ENCODE measurements at regions not wholly inside any gene's neighbourhood (a gene's known extent, or its start where the extent isn't known, plus 50 kb on each side); places are given as distances from the start of the nearest gene placed in this dataset.
"Not testable (repeated sequence)": the region's sequence is repeated elsewhere in the genome, so short reads cannot be mapped to it uniquely, and the experiment has no call there.

DNA sequence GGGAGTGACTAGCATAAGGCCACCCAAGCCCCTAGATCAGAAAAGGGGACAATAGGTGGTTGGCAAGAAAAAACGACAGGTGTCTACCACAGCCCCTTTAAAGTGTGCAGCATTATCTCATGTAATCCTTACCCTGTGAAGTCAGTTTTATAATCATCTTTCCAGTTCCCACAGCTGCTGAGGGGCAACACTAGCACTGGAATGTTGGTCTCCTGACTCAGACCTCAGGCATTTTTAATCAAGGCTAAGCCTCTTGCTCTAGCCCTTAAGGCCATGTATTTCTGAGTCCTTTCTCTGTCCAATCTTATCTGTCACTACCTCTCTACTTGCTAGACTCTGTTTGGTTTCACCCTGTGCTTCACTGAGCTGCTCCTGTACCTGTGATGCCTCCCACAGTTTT lies 171.7 kb downstream of the TLE3 start:
- Histone ChIP-seq H3K27me3 (peaks cover 0 to 4% (median 0%) of the 10 kb centered on the region in 4 donors), H3K9me3 (peaks cover 0 to 30% (median 21%) of the 10 kb centered on the region in 4 donors), H3K36me3 (no peaks in the 10 kb centered on the region), H3K4me1 (peaks cover 0 to 8% (median 0%) of the 10 kb centered on the region in 4 donors), H3K4me3 (no peak overlapping the region), H3K27ac (replicated peaks in 1 of 4) (no peak overlapping the region)
- WGBS, result 91% methylated on average over 1 of the region's 1 CpG
- intact Hi-C loops (cut with DNase I), result no loop called here
- TF ChIP-seq, protein P1, sequence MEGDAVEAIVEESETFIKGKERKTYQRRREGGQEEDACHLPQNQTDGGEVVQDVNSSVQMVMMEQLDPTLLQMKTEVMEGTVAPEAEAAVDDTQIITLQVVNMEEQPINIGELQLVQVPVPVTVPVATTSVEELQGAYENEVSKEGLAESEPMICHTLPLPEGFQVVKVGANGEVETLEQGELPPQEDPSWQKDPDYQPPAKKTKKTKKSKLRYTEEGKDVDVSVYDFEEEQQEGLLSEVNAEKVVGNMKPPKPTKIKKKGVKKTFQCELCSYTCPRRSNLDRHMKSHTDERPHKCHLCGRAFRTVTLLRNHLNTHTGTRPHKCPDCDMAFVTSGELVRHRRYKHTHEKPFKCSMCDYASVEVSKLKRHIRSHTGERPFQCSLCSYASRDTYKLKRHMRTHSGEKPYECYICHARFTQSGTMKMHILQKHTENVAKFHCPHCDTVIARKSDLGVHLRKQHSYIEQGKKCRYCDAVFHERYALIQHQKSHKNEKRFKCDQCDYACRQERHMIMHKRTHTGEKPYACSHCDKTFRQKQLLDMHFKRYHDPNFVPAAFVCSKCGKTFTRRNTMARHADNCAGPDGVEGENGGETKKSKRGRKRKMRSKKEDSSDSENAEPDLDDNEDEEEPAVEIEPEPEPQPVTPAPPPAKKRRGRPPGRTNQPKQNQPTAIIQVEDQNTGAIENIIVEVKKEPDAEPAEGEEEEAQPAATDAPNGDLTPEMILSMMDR (IDR thresholded peaks at IDR 0.05), result no peak
- DNase-seq (ENCODE audit: extremely low spot score), result peak; percentile 19

DNA sequence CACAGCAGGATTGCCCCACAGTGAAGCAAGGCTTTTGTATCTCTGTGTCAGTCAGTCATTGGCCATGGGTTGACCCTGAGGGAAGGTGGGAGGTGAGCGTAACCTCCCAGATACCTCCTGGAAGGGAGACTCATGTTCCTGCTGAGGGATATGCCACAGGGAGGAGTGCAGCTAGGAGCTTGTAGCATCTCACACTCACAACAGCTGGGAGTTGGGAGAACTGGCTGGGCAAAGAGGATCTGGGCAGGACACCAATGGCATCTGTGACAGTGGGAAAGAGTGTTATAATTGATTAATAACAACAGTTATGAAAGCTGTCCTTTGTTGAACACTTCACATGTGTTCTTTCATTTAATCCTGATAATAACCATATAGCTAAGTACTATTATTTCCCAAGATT lies 171.0 kb downstream of the TLE3 start:
- peak; percentile 45 for DNase-seq (ENCODE audit: extremely low spot score)
- WGBS, result 89% methylated on average over 1 of the region's 1 CpG
- no peak overlapping the region for H3K27ac ChIP-seq (replicated peaks in 1 of 4)

DNA sequence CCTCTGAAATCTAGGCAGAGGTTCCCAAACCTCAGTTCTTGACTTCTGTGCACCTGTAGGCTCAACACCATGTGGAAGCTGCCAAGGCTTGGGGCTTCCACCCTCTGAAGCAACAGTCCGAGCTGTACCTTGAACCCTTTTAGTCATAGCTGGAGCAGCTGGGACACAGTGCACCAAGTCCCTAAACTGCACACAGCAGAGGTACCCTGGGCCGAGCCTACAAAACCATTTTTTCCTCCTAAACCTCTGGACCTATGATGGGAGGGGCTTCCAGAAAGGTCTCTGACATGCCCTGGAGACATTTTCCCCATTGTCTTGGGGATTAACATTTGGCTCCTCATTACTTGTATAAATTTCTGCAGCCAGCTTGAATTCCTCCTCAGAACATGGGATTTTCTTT lies 168.8 kb downstream of the TLE3 start:
- H3K36me3 ChIP-seq; H3K27ac ChIP-seq (replicated peaks in 1 of 4); intact Hi-C loops (cut with DNase I); H3K4me3 ChIP-seq; H3K4me1 ChIP-seq; H3K27me3 ChIP-seq; DNase-seq (ENCODE audit: extremely low spot score): not testable (repeated sequence)
- H3K9me3 ChIP-seq, result peaks cover 0 to 27% (median 15%) of the 10 kb centered on the region in 4 donors
- WGBS, result 93% methylated on average over 2 of the region's 2 CpGs

More for the DNA sequence above, 171.0 kb downstream of the TLE3 start:
- H3K4me1 ChIP-seq, result peaks cover 0 to 8% (median 0%) of the 10 kb centered on the region in 4 donors
- intact Hi-C loops (cut with DNase I), result no loop called here
- peaks cover 0 to 5% (median 0%) of the 10 kb centered on the region in 4 donors for H3K27me3 ChIP-seq
- H3K36me3 ChIP-seq, result no peaks in the 10 kb centered on the region
- TF ChIP-seq EP300 (IDR thresholded peaks at IDR 0.05) (no peak), POLR2AphosphoS5 (IDR thresholded peaks at IDR 0.05) (no peak), POLR2A (IDR thresholded peaks at IDR 0.05; ENCODE audit: low read depth) (no peak)
- TF ChIP-seq, protein P1 (IDR thresholded peaks at IDR 0.05), result no peak
- no peak overlapping the region for H3K4me3 ChIP-seq
- peaks cover 0 to 30% (median 21%) of the 10 kb centered on the region in 4 donors for H3K9me3 ChIP-seq

DNA sequence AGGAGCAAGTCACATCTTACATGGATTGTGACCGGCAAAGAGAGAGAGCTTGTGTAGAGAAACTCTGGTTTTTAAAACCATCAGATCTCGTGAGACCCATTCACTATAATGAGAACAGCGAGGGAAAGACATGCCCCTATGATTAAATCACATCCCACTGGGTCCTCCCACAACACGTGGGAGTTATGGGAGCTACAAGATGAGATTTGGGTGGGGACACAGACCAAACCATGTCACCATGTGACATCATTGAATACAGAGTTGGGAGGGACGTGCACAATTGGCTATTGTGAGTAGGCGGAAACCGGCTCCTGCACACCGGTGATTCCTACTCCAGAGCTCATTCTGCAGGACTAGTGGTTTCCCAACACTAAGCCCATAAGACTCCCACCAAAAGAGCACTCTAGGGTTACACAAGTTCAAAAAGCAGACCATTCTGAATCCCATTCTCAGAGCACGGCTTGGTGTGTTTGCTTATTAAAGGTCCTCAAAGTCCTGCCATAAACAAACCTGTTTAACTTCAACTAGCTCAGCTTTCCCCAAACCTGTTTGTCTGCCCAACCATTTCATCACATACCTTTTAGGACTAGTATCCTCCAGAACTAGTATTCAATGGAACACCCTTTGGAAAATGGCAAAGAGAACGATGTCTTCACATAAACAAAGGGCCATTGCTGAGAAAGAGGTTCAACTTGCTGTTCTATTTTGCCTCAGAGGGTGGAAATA lies 167.6 kb downstream of the TLE3 start:
- Histone ChIP-seq H3K36me3 (no peaks in the 10 kb centered on the region), H3K27ac (replicated peaks in 1 of 4) (no peak overlapping the region), H3K9me3 (peaks cover 0 to 23% (median 9%) of the 10 kb centered on the region in 4 donors), H3K27me3 (peaks cover 0 to 11% (median 0%) of the 10 kb centered on the region in 4 donors), H3K4me1 (peaks cover 0 to 8% (median 0%) of the 10 kb centered on the region in 4 donors), H3K4me3 (no peak overlapping the region)
- TF ChIP-seq POLR2A (IDR thresholded peaks at IDR 0.05; ENCODE audit: low read depth) (no peak), EP300 (IDR thresholded peaks at IDR 0.05) (no peak)
- peak; percentile 39 for DNase-seq (ENCODE audit: extremely low spot score)
- WGBS, result 86% methylated on average over 10 of the region's 10 CpGs
- intact Hi-C loops (cut with DNase I), result no loop called here

DNA sequence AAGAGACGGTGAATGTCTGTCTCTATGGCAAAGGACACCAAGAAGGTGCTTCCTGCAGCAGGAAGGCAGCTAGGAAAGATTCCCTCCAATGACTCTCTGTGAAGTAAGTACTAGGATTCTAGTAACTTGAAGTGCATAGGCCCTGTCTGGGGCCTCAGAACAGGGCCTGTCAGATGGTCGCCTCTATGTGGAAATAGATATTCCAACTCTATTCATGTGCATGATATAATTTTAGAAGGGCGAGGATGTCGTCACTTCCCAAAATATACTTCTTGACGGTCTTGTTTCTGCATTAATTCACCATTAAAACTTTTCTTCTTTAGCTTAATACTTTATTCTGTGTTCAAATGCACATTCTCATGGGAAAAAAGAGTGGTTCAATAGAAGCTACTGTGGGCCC lies 167.0 kb downstream of the TLE3 start:
- Histone ChIP-seq H3K27me3 (peaks cover 0 to 11% (median 0%) of the 10 kb centered on the region in 4 donors), H3K4me3 (no peak overlapping the region), H3K4me1 (peaks cover 0 to 8% (median 0%) of the 10 kb centered on the region in 4 donors), H3K36me3 (no peaks in the 10 kb centered on the region), H3K27ac (replicated peaks in 1 of 4) (no peak overlapping the region), H3K9me3 (peaks cover 0 to 20% (median 12%) of the 10 kb centered on the region in 4 donors)
- DNase-seq (ENCODE audit: extremely low spot score), result peak; percentile 17
- intact Hi-C loops (cut with DNase I), result no loop called here
- TF ChIP-seq, protein P1 (IDR thresholded peaks at IDR 0.05), result no peak
- TF ChIP-seq POLR2A (IDR thresholded peaks at IDR 0.05; ENCODE audit: low read depth) (no peak), POLR2AphosphoS5 (IDR thresholded peaks at IDR 0.05) (no peak), EP300 (IDR thresholded peaks at IDR 0.05) (no peak)
- 81% methylated on average over 5 of the region's 5 CpGs for WGBS

All from esophagus muscularis mucosa (tissue), 4 donors.